Brain microvascular endothelial cell (primary cell): ENCODE measurements at regions not wholly inside any gene's neighbourhood (a gene's known extent, or its start where the extent isn't known, plus 50 kb on each side); places are given as distances from the start of the nearest gene placed in this dataset.

Source experiments
- DNase-seq: peaks from one replicate; pipeline ENCODE4 v3.0.0-alpha.2; 2020
- H3K27ac ChIP-seq: fragments of 250-450 bp; sonication (Bioruptor Pico); 2 replicates; pipeline ENCODE4 v1.5.1; 2020; ENCODE audit warnings: mild to moderate bottlenecking, moderate library complexity
- H3K27me3 ChIP-seq: fragments of 250-450 bp; sonication (Bioruptor Pico); replicated peaks from 2 replicates; pipeline ENCODE4 v1.5.1; 2020; ENCODE audit warnings: mild to moderate bottlenecking
- H3K36me3 ChIP-seq: fragments of 250-450 bp; sonication (Bioruptor Pico); replicated peaks from 2 replicates; pipeline ENCODE4 v1.5.1; 2020; ENCODE audit warnings: mild to moderate bottlenecking
- H3K4me3 ChIP-seq: 2 replicates; pipeline ENCODE4 v1.5.1; 2011; ENCODE audit warnings: low read depth, mild to moderate bottlenecking, control low read depth, low read length, moderate library complexity
- CTCF ChIP-seq: IDR thresholded peaks from 2 replicates; pipeline ENCODE4 v1.5.1; 2011; ENCODE audit warnings: low read depth, mild to moderate bottlenecking, moderate library complexity, low read length, control low read depth, inconsistent platforms; ENCODE audit errors: missing control alignments
- in situ Hi-C: cut with HindIII; loops from 2 replicates; pipeline ENCODE4 v1.10.0; 2017; ENCODE audit warnings: low sequenced_read_pairs, low pct_ligation_motif_present

- H3K36me3 ChIP-seq: no peaks in the 10 kb centered on the region
- in situ Hi-C loops: no loop called here
- no peak overlapping the region for H3K27ac ChIP-seq
- no peak for TF ChIP-seq CTCF
- DNase-seq: no peak
- H3K27me3 ChIP-seq: no peaks in the 10 kb centered on the region
- no peak overlapping the region for H3K4me3 ChIP-seq
These were observed 1014.8 kb upstream of the FBXO33 start for GRCh38 chr14:40447017-40447416.

- in situ Hi-C loops: no loop called here
- Histone ChIP-seq H3K36me3 (no peaks in the 10 kb centered on the region), H3K27ac (no peak overlapping the region), H3K27me3 (no peaks in the 10 kb centered on the region), H3K4me3 (no peak overlapping the region)
- no peak for TF ChIP-seq CTCF
- DNase-seq: no peak
These were observed 1012.8 kb upstream of the FBXO33 start for GRCh38 chr14:40445020-40445419.

DNA sequence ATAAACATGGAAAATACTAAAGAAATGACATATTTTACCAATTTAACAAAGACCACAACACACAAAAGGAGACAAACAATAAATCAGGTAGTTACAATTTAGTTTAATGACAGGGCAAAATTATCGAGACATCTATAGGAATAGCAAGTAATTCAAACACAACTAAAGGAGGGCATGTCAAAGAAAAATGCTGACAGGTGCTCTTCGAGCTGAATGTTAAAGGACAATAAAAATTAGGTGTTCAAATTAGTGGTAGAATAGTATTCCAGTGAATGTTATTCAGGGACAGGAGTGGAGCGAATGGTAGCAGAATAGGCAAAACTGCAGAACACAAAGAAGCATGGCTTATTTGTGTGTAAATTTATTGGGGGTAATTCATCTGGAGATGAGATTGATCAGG lies 1004.3 kb upstream of the FBXO33 start:
- TF ChIP-seq CTCF: no peak
- DNase-seq: no peak
- no peak overlapping the region for H3K27ac ChIP-seq
- no peaks in the 10 kb centered on the region for H3K36me3 ChIP-seq
- no peak overlapping the region for H3K4me3 ChIP-seq
- in situ Hi-C loops: no loop called here
- no peaks in the 10 kb centered on the region for H3K27me3 ChIP-seq

DNA sequence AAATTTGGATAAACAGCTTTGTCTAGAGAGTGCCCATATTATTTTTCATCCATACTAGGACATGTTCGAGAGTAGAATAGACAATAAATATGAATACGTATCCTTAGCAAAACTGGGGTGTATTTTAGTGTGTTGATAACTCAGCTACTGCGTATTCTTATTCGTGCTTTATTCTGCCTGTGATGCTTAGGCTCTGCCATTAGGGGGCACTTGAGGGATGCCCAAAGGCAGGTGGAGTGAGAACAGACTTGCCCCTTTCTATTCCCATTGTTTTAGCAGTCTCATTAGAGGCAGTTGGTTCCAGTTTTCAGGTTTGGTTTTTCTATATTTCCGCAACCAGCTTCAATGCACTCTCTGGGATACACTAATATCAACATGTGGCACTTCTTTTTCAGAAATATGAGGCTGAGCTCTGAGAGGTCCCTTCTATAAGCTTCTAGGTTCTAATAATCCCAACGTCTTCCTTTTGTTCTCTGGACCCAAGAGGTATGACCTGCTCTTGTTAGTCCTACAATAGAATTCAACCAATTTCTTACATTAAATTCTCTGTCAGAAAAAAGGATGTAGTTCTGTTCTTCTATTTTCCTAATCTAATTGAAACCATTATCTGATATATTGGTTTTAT lies 985.7 kb upstream of the FBXO33 start:
- in situ Hi-C loops: no loop called here
- Histone ChIP-seq H3K27me3 (no peaks in the 10 kb centered on the region), H3K27ac (no peak overlapping the region), H3K36me3 (no peaks in the 10 kb centered on the region), H3K4me3 (no peak overlapping the region)
- no peak for TF ChIP-seq CTCF
- no peak for DNase-seq

- Histone ChIP-seq H3K36me3 (no peaks in the 10 kb centered on the region), H3K27me3 (no peaks in the 10 kb centered on the region), H3K27ac (no peak overlapping the region), H3K4me3 (no peak overlapping the region)
- TF ChIP-seq CTCF: no peak
- in situ Hi-C loops: no loop called here
- no peak for DNase-seq
These were observed 984.3 kb upstream of the FBXO33 start for GRCh38 chr14:40416565-40416964.

DNA sequence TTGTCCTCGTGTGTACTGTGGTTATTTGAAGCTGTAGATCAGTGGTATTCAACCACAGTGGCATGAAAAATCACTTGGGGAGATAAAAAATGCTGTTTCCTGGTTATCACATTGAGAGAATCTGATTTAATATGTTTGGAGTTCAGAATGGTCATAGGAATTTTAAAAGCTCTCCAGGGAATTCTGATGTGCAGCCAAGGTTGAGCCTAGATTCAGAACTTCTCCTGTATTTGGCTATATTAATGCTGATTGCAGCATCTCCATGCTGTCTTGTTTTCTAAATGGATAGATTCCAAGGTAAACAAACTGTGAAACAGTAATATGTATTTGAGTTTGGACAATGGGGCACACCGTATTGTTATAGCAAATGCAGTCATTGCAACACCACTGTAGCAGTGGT lies 982.2 kb upstream of the FBXO33 start:
- no peak overlapping the region for H3K27ac ChIP-seq
- H3K36me3 ChIP-seq: no peaks in the 10 kb centered on the region
- no peak overlapping the region for H3K4me3 ChIP-seq
- DNase-seq: no peak
- H3K27me3 ChIP-seq: no peaks in the 10 kb centered on the region
- TF ChIP-seq CTCF: no peak
- in situ Hi-C loops: no loop called here
